ENCODE measurements at regions not wholly inside any gene's neighbourhood (a gene's known extent, or its start where the extent isn't known, plus 50 kb on each side); places are given as distances from the start of the nearest gene placed in this dataset.

- TF ChIP-seq, protein P1, sequence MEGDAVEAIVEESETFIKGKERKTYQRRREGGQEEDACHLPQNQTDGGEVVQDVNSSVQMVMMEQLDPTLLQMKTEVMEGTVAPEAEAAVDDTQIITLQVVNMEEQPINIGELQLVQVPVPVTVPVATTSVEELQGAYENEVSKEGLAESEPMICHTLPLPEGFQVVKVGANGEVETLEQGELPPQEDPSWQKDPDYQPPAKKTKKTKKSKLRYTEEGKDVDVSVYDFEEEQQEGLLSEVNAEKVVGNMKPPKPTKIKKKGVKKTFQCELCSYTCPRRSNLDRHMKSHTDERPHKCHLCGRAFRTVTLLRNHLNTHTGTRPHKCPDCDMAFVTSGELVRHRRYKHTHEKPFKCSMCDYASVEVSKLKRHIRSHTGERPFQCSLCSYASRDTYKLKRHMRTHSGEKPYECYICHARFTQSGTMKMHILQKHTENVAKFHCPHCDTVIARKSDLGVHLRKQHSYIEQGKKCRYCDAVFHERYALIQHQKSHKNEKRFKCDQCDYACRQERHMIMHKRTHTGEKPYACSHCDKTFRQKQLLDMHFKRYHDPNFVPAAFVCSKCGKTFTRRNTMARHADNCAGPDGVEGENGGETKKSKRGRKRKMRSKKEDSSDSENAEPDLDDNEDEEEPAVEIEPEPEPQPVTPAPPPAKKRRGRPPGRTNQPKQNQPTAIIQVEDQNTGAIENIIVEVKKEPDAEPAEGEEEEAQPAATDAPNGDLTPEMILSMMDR (IDR thresholded peaks at IDR 0.05), result no peak
- no peak for TF ChIP-seq POLR2A (IDR thresholded peaks at IDR 0.05)
Measured at GRCh38 chr12:90741611-90742010, 213.4 kb downstream of the CCER1 start.
